ENCODE measurements at regions not wholly inside any gene's neighbourhood (a gene's known extent, or its start where the extent isn't known, plus 50 kb on each side); places are given as distances from the start of the nearest gene placed in this dataset.
A peak's percentile ranks its signal among the peaks of the same experiment; 100 is the strongest.

DNA sequence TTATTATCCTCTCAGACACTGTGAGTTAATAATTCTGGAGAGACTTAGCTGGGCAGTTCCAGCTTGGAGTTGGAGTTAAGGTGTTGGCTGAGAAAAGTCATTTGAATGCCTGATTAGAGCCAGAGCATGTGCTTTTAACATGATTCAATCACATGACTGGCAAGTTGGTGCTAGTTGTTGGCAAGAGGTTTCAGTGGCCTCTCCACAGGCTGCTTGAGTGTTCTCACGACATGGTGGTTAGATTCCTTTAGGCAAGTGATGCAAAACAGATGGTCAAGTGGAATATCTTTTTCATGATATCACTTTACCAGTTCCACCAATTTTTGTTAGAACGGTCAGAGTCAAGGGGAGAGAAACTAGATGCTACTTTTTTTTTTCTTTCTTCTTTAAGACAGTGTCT, 262.7 kb upstream of the FN1 start:
- peaks cover 43% of the 10 kb centered on the region for H3K4me1 ChIP-seq (ENCODE audit: insufficient read depth)
- H4K20me1 ChIP-seq (ENCODE audit: insufficient read depth) = no peaks in the 10 kb centered on the region
- WGBS, 2 experiments (ENCODE audit: low coverage in 1 of 2, low lambda C conversion rate in 2 of 2, missing lambda C conversion rate in 2 of 2) = 3% methylated on average over 2 of the region's 2 CpGs
- H3F3A ChIP-seq (ENCODE audit: insufficient read depth) = peaks cover 53% of the 10 kb centered on the region
- H3K9ac ChIP-seq = peak overlapping the region; percentile 60; the same call in 1 of the 2 replicates
- H3K4me3 ChIP-seq = no peak overlapping the region
- no peaks in the 10 kb centered on the region for H3K36me3 ChIP-seq (ENCODE audit: low read depth)
- no peaks in the 10 kb centered on the region for H3K9me3 ChIP-seq (ENCODE audit: low read depth)
- in situ Hi-C loops (cut with MboI) = no loop called here
- no peaks in the 10 kb centered on the region for H3K27me3 ChIP-seq (replicated peaks; ENCODE audit: insufficient read depth)
- no peaks in the 10 kb centered on the region for H3K9me2 ChIP-seq (ENCODE audit: insufficient read depth)
- no peaks in the 10 kb centered on the region for H3K79me2 ChIP-seq (ENCODE audit: insufficient read depth)
- no peak overlapping the region for H3K4me2 ChIP-seq (ENCODE audit: unreplicated experiment)
- peak; percentile 98 for DNase-seq
- H2AFZ ChIP-seq = no peak overlapping the region
- TF ChIP-seq EZH2phosphoT487 (IDR thresholded peaks at IDR 0.05; ENCODE audit: insufficient read depth, low read depth) = no peak
- TF ChIP-seq EZH2 (IDR thresholded peaks at IDR 0.05; ENCODE audit: insufficient read depth, poor library complexity, severe bottlenecking) = no peak
- peak overlapping the region; percentile 92 for H3K27ac ChIP-seq

DNA sequence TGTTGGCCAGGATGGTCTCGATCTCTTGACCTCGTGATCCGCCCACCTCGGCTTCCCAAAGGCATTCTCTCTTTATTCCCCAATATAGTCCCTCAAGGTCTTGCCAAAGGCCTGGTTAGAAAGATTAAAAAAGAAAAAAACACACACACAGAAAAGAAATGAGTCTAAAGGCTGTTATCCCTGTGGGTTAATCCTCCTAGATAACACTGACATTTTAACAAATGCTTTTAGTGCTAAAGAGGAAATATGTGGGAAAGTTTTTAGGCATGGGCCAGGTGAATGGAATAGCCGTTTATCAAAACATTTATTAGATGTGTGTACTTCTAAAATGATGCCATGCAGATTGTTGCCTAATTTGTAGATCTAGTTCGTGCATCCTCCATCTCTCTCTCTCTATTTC, 261.6 kb upstream of the FN1 start:
- H3K27me3 ChIP-seq (replicated peaks; ENCODE audit: insufficient read depth) = no peaks in the 10 kb centered on the region
- H3K36me3 ChIP-seq (ENCODE audit: low read depth) = no peaks in the 10 kb centered on the region
- no peak overlapping the region for H3K4me3 ChIP-seq
- peaks cover 63% of the 10 kb centered on the region for H3F3A ChIP-seq (ENCODE audit: insufficient read depth)
- WGBS, 2 experiments (ENCODE audit: low coverage in 1 of 2, low lambda C conversion rate in 2 of 2, missing lambda C conversion rate in 2 of 2) = 48 to 56% methylated on average over 6 of the region's 6 CpGs
- in situ Hi-C loops (cut with MboI) = no loop called here
- H2AFZ ChIP-seq = no peak overlapping the region
- no peak for TF ChIP-seq EZH2 (IDR thresholded peaks at IDR 0.05; ENCODE audit: insufficient read depth, poor library complexity, severe bottlenecking)
- no peak for TF ChIP-seq EZH2phosphoT487 (IDR thresholded peaks at IDR 0.05; ENCODE audit: insufficient read depth, low read depth)
- no peaks in the 10 kb centered on the region for H3K9me3 ChIP-seq (ENCODE audit: low read depth)
- H3K9me2 ChIP-seq (ENCODE audit: insufficient read depth) = no peaks in the 10 kb centered on the region
- H3K4me1 ChIP-seq (ENCODE audit: insufficient read depth) = peaks cover 54% of the 10 kb centered on the region
- DNase-seq = no peak
- peak overlapping the region; percentile 92 for H3K27ac ChIP-seq
- no peak overlapping the region for H3K9ac ChIP-seq
- H3K79me2 ChIP-seq (ENCODE audit: insufficient read depth) = no peaks in the 10 kb centered on the region
- H4K20me1 ChIP-seq (ENCODE audit: insufficient read depth) = no peaks in the 10 kb centered on the region
- H3K4me2 ChIP-seq (ENCODE audit: unreplicated experiment) = no peak overlapping the region

DNA sequence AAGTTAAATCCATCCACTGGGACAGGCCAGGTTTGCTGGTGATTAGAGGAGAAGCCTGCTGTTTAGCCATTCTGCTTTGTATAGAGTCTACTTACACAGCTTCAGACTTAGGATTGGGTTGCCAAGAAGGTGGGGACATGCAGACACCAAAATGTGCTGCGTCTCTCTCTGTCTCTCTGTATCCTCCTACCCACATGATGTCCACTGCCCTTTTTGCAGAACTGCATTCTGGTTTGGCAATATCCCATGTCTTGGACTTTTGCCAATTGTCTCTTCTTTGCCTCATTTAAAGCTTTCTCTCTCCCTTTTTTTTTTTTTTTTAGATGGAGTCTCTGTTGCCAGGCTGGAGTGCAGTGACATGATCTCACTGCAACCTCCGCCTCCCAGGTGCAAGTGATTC, 261.1 kb upstream of the FN1 start:
- Histone ChIP-seq H4K20me1 (ENCODE audit: insufficient read depth) (no peaks in the 10 kb centered on the region), H3K79me2 (ENCODE audit: insufficient read depth) (no peaks in the 10 kb centered on the region), H3K27me3 (replicated peaks; ENCODE audit: insufficient read depth) (no peaks in the 10 kb centered on the region), H2AFZ (no peak overlapping the region), H3F3A (ENCODE audit: insufficient read depth) (peaks cover 68% of the 10 kb centered on the region), H3K36me3 (ENCODE audit: low read depth) (no peaks in the 10 kb centered on the region), H3K4me2 (ENCODE audit: unreplicated experiment) (no peak overlapping the region), H3K9me3 (ENCODE audit: low read depth) (no peaks in the 10 kb centered on the region), H3K9me2 (ENCODE audit: insufficient read depth) (no peaks in the 10 kb centered on the region), H3K4me1 (ENCODE audit: insufficient read depth) (peaks cover 59% of the 10 kb centered on the region), H3K27ac (peak overlapping the region; percentile 92; the same call in 1 of the 2 replicates), H3K9ac (no peak overlapping the region), H3K4me3 (no peak overlapping the region)
- in situ Hi-C loops (cut with MboI) = no loop called here
- 92 to 95% methylated on average over 2 of the region's 2 CpGs for WGBS, 2 experiments (ENCODE audit: low coverage in 1 of 2, low lambda C conversion rate in 2 of 2, missing lambda C conversion rate in 2 of 2)
- TF ChIP-seq EZH2 (IDR thresholded peaks at IDR 0.05; ENCODE audit: insufficient read depth, poor library complexity, severe bottlenecking) (no peak), EZH2phosphoT487 (IDR thresholded peaks at IDR 0.05; ENCODE audit: insufficient read depth, low read depth) (no peak)
- no peak for DNase-seq

DNA sequence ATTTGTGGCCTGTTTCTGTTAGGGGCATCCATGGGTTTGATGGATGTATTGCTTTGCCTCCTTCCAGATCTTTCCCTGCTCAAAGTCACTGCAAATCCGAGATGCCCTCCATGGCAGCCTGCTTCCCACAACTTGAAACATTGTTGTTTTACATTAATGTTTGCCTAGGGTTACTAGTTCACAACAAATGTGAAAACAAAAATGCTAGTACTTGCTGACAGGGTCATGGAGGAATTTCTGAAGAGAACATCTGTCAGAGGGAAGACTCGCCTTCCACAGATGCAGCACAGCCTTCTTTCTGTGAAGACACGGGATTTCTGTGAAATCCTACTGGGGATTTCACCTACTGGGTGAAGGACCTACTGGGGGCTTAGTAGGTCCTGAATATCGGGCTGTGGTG, 260.0 kb upstream of the FN1 start:
- Histone ChIP-seq H3K27me3 (replicated peaks; ENCODE audit: insufficient read depth) (no peaks in the 10 kb centered on the region), H3K27ac (no peak overlapping the region), H4K20me1 (ENCODE audit: insufficient read depth) (no peaks in the 10 kb centered on the region), H3K79me2 (ENCODE audit: insufficient read depth) (no peaks in the 10 kb centered on the region), H3K9me3 (ENCODE audit: low read depth) (no peaks in the 10 kb centered on the region), H3K9me2 (ENCODE audit: insufficient read depth) (no peaks in the 10 kb centered on the region), H3K4me1 (ENCODE audit: insufficient read depth) (peaks cover 61% of the 10 kb centered on the region), H3K4me2 (ENCODE audit: unreplicated experiment) (no peak overlapping the region), H3K36me3 (ENCODE audit: low read depth) (no peaks in the 10 kb centered on the region), H3F3A (ENCODE audit: insufficient read depth) (peaks cover 71% of the 10 kb centered on the region), H3K4me3 (no peak overlapping the region), H3K9ac (no peak overlapping the region), H2AFZ (no peak overlapping the region)
- in situ Hi-C loops (cut with MboI) = no loop called here
- DNase-seq = peak; percentile 26
- WGBS, 2 experiments (ENCODE audit: low coverage in 1 of 2, low lambda C conversion rate in 2 of 2, missing lambda C conversion rate in 2 of 2) = 83 to 85% methylated on average over 4 of the region's 4 CpGs
- TF ChIP-seq EZH2 (IDR thresholded peaks at IDR 0.05; ENCODE audit: insufficient read depth, poor library complexity, severe bottlenecking) (no peak), EZH2phosphoT487 (IDR thresholded peaks at IDR 0.05; ENCODE audit: insufficient read depth, low read depth) (no peak)
